Uterus (tissue), 3 donors: ENCODE measurements at regions not wholly inside any gene's neighbourhood (a gene's known extent, or its start where the extent isn't known, plus 50 kb on each side); places are given as distances from the start of the nearest gene placed in this dataset.

Experiments used
- DNase-seq, 2 donors: peaks; one replicate each; pipeline ENCODE4 v3.0.0-alpha.2; 2019 to 2020
- H3K27ac ChIP-seq, 2 donors: fragments of 200-600 bp; sonication (generic); 1 replicate in 1 of 2; 2 replicates in 1 of 2; pipeline ENCODE4 v1.5.1; 2016 to 2018
- H3K27me3 ChIP-seq, 2 donors: fragments of 200-600 bp; sonication (generic); one replicate each; pipeline ENCODE4 v1.5.1; 2018 to 2019; ENCODE audit warnings: control low read depth in 1 of 2
- H3K36me3 ChIP-seq, 2 donors: fragments of 200-600 bp; sonication (generic); one replicate each; pipeline ENCODE4 v1.5.1; 2019; ENCODE audit warnings: control low read depth in 1 of 2
- H3K4me1 ChIP-seq, 2 donors: fragments of 200-600 bp; sonication (generic); one replicate each; pipeline ENCODE4 v1.5.1; 2018 to 2019; ENCODE audit warnings: control low read depth in 1 of 2
- H3K4me3 ChIP-seq, 2 donors: fragments of 200-600 bp; sonication (generic); 1 replicate in 1 of 2; 2 replicates in 1 of 2; pipeline ENCODE4 v1.5.1; 2018 to 2019; ENCODE audit warnings: mild to moderate bottlenecking in 1 of 2
- H3K9me3 ChIP-seq, 2 donors: fragments of 200-600 bp; sonication (generic); one replicate each; pipeline ENCODE4 v1.5.1; 2019; ENCODE audit warnings: control low read depth in 1 of 2
- POLR2A ChIP-seq, 2 donors: fragments of 450-650 bp; IDR thresholded peaks; one replicate each; pipeline ENCODE4 v1.6.1; 2016; ENCODE audit warnings: antibody characterized with exemption in 2 of 2, mild to moderate bottlenecking in 1 of 2, moderate library complexity in 1 of 2
- intact Hi-C: fragments of 100-400 bp; cut with DNase I; formaldehyde crosslinking; loops from one replicate; pipeline ENCODE4 v1.15.1; 2023; ENCODE audit warnings: low total_unique reads
- TF ChIP-seq, protein P1 (sequence below), 4 experiments: fragments of 200-600 bp in 2 of 4; fragments of 450-650 bp in 2 of 4; sonication (generic) in 2 of 4; IDR thresholded peaks; one replicate each; pipeline ENCODE4 v1.5.1; 2016 to 2019; ENCODE audit warnings: antibody characterized with exemption in 4 of 4, mild to moderate bottlenecking in 2 of 4, moderate library complexity in 1 of 4
- donor health status: DM: yes; HTN: yes; CAD: no.

DNA sequence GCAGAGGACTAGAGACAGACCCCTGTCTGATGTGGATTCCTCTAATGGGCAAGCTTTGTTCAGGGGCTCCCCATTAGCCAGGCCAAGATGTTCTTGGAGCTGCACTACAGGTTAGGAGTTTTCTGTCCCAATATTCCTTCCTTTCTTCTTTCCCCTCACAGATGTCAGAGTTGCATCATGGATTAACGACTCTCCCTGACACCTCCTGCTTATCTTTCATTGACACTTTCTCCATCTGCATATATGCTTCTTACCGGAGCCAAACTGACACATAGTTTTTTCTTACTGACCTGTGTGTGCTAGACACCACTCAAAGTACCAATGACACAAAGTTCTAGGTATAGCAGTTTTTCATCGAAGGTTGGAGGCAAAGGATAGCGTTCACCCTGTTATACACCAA is 228.6 kb upstream of the HCCS start:
- H3K4me3 ChIP-seq: no peak overlapping the region
- H3K9me3 ChIP-seq: no peaks in the 10 kb centered on the region
- intact Hi-C loops: no loop called here
- no peaks in the 10 kb centered on the region for H3K27me3 ChIP-seq
- DNase-seq: no peak
- no peaks in the 10 kb centered on the region for H3K4me1 ChIP-seq
- H3K27ac ChIP-seq: no peak overlapping the region
- no peak for TF ChIP-seq POLR2A (IDR thresholded peaks at IDR 0.05)
- TF ChIP-seq, protein P1, sequence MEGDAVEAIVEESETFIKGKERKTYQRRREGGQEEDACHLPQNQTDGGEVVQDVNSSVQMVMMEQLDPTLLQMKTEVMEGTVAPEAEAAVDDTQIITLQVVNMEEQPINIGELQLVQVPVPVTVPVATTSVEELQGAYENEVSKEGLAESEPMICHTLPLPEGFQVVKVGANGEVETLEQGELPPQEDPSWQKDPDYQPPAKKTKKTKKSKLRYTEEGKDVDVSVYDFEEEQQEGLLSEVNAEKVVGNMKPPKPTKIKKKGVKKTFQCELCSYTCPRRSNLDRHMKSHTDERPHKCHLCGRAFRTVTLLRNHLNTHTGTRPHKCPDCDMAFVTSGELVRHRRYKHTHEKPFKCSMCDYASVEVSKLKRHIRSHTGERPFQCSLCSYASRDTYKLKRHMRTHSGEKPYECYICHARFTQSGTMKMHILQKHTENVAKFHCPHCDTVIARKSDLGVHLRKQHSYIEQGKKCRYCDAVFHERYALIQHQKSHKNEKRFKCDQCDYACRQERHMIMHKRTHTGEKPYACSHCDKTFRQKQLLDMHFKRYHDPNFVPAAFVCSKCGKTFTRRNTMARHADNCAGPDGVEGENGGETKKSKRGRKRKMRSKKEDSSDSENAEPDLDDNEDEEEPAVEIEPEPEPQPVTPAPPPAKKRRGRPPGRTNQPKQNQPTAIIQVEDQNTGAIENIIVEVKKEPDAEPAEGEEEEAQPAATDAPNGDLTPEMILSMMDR (IDR thresholded peaks at IDR 0.05): no peak
- H3K36me3 ChIP-seq: no peaks in the 10 kb centered on the region

DNA sequence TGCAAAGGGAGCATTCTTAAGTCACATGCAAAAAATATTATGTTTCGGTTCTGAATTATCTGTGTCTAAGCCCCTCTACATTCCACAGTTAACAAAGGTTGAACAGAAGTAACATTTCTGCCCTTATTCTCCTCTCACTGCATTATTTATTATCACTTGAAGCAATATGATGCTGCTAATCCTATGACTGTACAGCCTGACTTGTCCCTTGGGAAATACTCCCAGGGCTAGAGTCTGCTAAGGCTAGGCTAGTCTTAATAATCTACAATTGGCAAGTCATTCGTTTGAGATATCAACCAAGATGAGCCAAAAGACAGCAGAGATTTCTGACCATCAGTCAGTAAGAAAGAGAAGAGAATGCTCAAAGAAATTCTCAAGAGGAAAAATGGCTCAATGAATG is 226.9 kb upstream of the HCCS start:
- H3K27ac ChIP-seq: no peak overlapping the region
- H3K27me3 ChIP-seq: no peaks in the 10 kb centered on the region
- no peak for DNase-seq
- H3K4me1 ChIP-seq: no peaks in the 10 kb centered on the region
- H3K4me3 ChIP-seq: no peak overlapping the region
- intact Hi-C loops: no loop called here
- TF ChIP-seq POLR2A (IDR thresholded peaks at IDR 0.05): no peak
- TF ChIP-seq, protein P1 (IDR thresholded peaks at IDR 0.05): no peak
- no peaks in the 10 kb centered on the region for H3K36me3 ChIP-seq
- H3K9me3 ChIP-seq: no peaks in the 10 kb centered on the region

DNA sequence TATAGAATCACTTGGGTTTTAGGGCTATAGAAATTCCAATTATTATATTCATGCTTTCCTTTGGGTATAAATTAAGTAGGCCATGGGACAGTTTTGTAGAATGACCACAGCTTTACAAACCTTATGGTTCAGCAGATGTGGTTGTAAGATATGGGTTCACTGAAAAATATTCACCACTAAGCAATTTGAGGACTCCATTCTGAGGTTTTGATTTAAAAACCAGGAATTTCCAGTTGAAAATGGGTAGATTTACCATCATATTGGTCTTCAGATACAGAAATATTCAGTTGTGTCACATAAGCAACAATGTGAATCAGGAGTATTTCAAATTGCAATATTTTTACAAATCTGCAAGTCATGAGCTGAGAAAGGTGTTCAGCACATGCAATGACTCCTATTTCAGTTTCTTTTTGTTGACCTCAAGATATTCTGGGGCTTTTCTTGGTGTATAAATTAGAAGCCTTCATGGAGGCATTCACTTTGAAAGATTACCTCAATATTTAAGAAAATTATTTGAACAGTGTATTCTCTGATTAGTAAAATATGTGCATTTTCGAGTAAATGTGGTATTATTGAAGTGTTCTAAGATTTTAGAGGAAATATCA is 218.4 kb upstream of the HCCS start:
- Histone ChIP-seq H3K9me3 (no peaks in the 10 kb centered on the region), H3K27ac (no peak overlapping the region), H3K36me3 (no peaks in the 10 kb centered on the region), H3K27me3 (no peaks in the 10 kb centered on the region), H3K4me1 (no peaks in the 10 kb centered on the region), H3K4me3 (no peak overlapping the region)
- no peak for DNase-seq
- intact Hi-C loops: no loop called here
- no peak for TF ChIP-seq POLR2A (IDR thresholded peaks at IDR 0.05)
- TF ChIP-seq, protein P1 (IDR thresholded peaks at IDR 0.05): no peak

DNA sequence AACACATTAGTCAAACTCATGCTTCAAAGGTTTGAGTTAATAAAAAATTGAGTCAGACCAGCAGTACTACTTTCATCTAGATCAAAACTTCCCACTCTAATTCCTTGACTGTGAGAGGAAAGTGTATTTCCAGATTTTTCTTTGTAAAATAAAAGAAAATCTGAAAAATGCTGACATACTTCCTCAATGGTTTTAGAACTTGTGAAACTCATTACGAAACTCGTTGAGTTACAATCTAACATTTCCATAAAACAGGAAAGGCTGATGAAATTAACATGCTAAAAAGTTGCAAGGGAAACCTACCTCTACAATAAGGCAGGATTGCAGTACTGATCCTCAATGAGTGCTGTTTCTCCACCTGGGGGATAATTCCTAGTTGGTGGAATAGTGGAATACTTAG is 217.8 kb upstream of the HCCS start:
- no peak for DNase-seq
- H3K4me1 ChIP-seq: no peaks in the 10 kb centered on the region
- TF ChIP-seq, protein P1 (IDR thresholded peaks at IDR 0.05): no peak
- no peak for TF ChIP-seq POLR2A (IDR thresholded peaks at IDR 0.05)
- no peaks in the 10 kb centered on the region for H3K9me3 ChIP-seq
- H3K36me3 ChIP-seq: no peaks in the 10 kb centered on the region
- no peak overlapping the region for H3K27ac ChIP-seq
- H3K4me3 ChIP-seq: no peak overlapping the region
- intact Hi-C loops: no loop called here
- no peaks in the 10 kb centered on the region for H3K27me3 ChIP-seq

DNA sequence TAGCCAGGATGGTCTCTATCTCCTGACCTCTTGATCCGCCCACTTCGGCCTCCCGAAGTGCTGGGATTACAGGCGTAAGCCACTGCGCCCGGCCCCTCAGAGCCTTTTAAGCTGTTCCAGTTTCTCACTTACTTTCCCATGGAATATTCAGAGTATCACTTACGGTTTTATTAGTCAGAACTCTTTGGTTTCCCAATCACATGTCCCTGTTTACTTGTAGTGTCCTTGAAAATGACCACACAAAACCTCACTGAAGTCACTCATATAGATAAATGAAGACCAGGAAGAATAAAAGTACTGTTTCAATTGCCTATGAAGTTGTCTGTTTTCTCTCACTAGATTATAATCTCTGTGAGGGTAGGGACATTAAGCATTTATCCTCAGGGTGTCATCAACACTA is 217.2 kb upstream of the HCCS start:
- TF ChIP-seq, protein P1 (IDR thresholded peaks at IDR 0.05): no peak
- no peak for TF ChIP-seq POLR2A (IDR thresholded peaks at IDR 0.05)
- H3K27me3 ChIP-seq: no peaks in the 10 kb centered on the region
- H3K36me3 ChIP-seq: no peaks in the 10 kb centered on the region
- DNase-seq: no peak
- H3K4me3 ChIP-seq: no peak overlapping the region
- no peak overlapping the region for H3K27ac ChIP-seq
- H3K4me1 ChIP-seq: no peaks in the 10 kb centered on the region
- H3K9me3 ChIP-seq: no peaks in the 10 kb centered on the region
- intact Hi-C loops: no loop called here
